IMR-90 (cell line): ENCODE measurements at regions not wholly inside any gene's neighbourhood (a gene's known extent, or its start where the extent isn't known, plus 50 kb on each side); places are given as distances from the start of the nearest gene placed in this dataset.

ENCODE experiments used
- CEBPB ChIP-seq: IDR thresholded peaks from 2 replicates; pipeline ENCODE4 v1.6.1; 2012; ENCODE audit warnings: low read depth, low read length, improper control_type of control experiment
- CHD1 ChIP-seq: IDR thresholded peaks from 2 replicates; pipeline ENCODE4 v1.6.1; 2012; ENCODE audit warnings: low read depth, low read length, improper control_type of control experiment
- ELK1 ChIP-seq: fragments of 150-350 bp; IDR thresholded peaks from 2 replicates; pipeline ENCODE4 v1.6.1; 2016; ENCODE audit warnings: low read depth, mild to moderate bottlenecking, low read length, moderate library complexity, borderline replicate concordance
- MXI1 ChIP-seq: IDR thresholded peaks from 2 replicates; pipeline ENCODE4 v1.6.1; 2012; ENCODE audit warnings: low read depth, mild to moderate bottlenecking, low read length, moderate library complexity, borderline replicate concordance
- SMC3 ChIP-seq: fragments of 150-350 bp; IDR thresholded peaks from 2 replicates; pipeline ENCODE4 v1.6.1; 2016; ENCODE audit warnings: low read depth, mild to moderate bottlenecking, antibody characterized with exemption, low read length, moderate library complexity
- TF ChIP-seq, protein P1 (sequence below): conservative IDR thresholded peaks from 2 replicates; pipeline ENCODE4 v1.5.1; 2012; ENCODE audit warnings: mild to moderate bottlenecking, low read depth, low read length, improper control_type of control experiment

DNA sequence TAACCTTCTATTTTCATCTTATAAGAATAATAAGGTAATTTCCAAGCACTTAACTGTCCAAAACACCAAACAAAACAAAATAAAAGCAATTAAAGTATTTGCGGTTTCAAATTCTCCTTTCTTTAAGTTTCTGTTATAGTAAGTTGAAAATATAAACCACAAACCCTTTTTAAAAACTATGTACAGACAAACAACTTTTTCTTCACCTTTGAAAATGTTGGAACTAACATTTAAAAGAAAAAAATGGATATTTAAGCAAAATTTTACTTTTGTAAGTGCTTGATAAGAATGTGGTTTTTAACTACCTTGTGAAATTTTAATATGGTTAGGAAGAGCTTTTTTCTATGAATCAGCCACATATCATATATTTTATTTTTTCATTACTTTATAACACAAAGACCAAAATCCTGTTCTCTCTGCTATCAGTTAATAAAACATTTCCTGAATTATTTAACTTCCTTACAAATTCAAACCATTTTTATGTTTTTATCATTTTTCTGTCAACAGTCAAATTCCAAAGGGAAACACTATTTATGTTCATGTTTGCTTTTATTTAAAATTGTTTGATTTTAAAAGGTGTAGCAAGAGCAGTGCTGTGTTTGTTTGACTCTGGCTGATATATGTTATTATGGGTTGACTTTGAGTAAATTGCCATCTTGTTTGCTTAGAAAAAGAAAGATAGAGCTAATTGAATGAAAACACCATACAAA is 554.1 kb upstream of the KLHL1 start:
- no peak for TF ChIP-seq SMC3
- TF ChIP-seq ELK1, result no peak
- no peak for TF ChIP-seq MXI1
- no peak for TF ChIP-seq CEBPB
- TF ChIP-seq, protein P1, sequence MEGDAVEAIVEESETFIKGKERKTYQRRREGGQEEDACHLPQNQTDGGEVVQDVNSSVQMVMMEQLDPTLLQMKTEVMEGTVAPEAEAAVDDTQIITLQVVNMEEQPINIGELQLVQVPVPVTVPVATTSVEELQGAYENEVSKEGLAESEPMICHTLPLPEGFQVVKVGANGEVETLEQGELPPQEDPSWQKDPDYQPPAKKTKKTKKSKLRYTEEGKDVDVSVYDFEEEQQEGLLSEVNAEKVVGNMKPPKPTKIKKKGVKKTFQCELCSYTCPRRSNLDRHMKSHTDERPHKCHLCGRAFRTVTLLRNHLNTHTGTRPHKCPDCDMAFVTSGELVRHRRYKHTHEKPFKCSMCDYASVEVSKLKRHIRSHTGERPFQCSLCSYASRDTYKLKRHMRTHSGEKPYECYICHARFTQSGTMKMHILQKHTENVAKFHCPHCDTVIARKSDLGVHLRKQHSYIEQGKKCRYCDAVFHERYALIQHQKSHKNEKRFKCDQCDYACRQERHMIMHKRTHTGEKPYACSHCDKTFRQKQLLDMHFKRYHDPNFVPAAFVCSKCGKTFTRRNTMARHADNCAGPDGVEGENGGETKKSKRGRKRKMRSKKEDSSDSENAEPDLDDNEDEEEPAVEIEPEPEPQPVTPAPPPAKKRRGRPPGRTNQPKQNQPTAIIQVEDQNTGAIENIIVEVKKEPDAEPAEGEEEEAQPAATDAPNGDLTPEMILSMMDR, result no peak
- TF ChIP-seq CHD1, result no peak
